HepG2 (cell line): ENCODE measurements at regions not wholly inside any gene's neighbourhood (a gene's known extent, or its start where the extent isn't known, plus 50 kb on each side); places are given as distances from the start of the nearest gene placed in this dataset.

Source experiments
- ESRRA ChIP-seq: sonication (generic); formaldehyde crosslinking; IDR thresholded peaks from 2 replicates; pipeline ENCODE4 v1.5.1; 2020; ENCODE audit warnings: mild to moderate bottlenecking, low read depth, missing genetic modification reagents
- POLR2A ChIP-seq, 2 experiments: IDR thresholded peaks; 2 replicates each; pipeline ENCODE4 v1.6.1; 2011; ENCODE audit warnings: low read depth in 2 of 2, low read length in 2 of 2, mild to moderate bottlenecking in 1 of 2, moderate library complexity in 1 of 2; ENCODE audit not compliant: insufficient read depth in 1 of 2
- TF ChIP-seq, protein P1 (sequence below): sonication (generic); formaldehyde crosslinking; IDR thresholded peaks from 2 replicates; pipeline ENCODE4 v1.5.0; 2020; ENCODE audit warnings: mild to moderate bottlenecking, missing genetic modification reagents, moderate library complexity

DNA sequence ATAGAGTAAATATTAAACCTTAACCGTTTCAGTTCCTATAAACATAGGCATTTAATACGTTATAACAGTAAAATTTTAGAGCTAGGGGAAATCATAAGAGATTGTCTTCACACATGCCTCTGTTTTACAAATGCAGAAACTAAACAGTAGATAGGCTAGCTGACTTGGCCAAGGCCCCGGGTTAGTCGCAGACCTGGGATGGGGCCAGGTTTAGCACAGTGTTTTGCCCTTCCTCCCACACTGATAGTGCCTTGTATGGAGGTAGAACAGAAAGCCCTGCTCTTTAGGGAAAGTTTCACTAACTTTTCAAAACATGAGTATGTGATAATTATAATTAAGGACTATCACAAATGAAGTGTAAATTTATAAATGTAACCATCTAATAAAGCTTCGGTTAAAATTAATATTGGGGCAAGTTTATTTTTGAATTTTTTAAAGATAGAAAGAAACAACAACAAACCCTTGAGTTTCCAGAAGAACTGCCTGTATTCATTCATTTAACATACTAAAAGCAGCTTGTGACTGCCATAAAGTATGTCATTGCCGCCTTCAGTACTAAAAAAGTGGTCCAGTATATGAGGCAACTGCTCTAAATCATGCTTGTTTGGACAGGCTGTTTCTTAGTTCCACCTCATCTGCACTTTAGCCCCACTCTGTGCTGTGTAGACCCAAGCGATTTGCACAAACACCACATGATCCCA is 62.5 kb upstream of the LOC128125822 start:
- TF ChIP-seq, protein P1, sequence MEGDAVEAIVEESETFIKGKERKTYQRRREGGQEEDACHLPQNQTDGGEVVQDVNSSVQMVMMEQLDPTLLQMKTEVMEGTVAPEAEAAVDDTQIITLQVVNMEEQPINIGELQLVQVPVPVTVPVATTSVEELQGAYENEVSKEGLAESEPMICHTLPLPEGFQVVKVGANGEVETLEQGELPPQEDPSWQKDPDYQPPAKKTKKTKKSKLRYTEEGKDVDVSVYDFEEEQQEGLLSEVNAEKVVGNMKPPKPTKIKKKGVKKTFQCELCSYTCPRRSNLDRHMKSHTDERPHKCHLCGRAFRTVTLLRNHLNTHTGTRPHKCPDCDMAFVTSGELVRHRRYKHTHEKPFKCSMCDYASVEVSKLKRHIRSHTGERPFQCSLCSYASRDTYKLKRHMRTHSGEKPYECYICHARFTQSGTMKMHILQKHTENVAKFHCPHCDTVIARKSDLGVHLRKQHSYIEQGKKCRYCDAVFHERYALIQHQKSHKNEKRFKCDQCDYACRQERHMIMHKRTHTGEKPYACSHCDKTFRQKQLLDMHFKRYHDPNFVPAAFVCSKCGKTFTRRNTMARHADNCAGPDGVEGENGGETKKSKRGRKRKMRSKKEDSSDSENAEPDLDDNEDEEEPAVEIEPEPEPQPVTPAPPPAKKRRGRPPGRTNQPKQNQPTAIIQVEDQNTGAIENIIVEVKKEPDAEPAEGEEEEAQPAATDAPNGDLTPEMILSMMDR (CRISPR knock-in tag): no peak
- TF ChIP-seq POLR2A (IDR thresholded peaks at IDR 0.05; ENCODE audit: insufficient read depth in 1 of 2, low read depth in 2 of 2, low read length in 2 of 2) (peak; percentile 39 to 44; a peak in 3 of 4 replicates), ESRRA (CRISPR knock-in tag) (peak; percentile 15; the same call in 1 of the 2 replicates)
